ENCODE measurements at regions not wholly inside any gene's neighbourhood (a gene's known extent, or its start where the extent isn't known, plus 50 kb on each side); places are given as distances from the start of the nearest gene placed in this dataset.

GRCh38 chr2:146709004-146709403 is 1135.8 kb upstream of the ACVR2A start:
- Histone ChIP-seq H3K14ac (ENCODE audit: insufficient read depth, low read length) (no peak overlapping the region), H3K4me1 (ENCODE audit: insufficient read depth, low read length) (no peaks in the 10 kb centered on the region), H2BK12ac (ENCODE audit: insufficient read length, low read depth, low read length) (no peak overlapping the region), H4K20me1 (ENCODE audit: control insufficient read depth, insufficient read depth, insufficient read length) (no peaks in the 10 kb centered on the region), H3K9me3 (ENCODE audit: control insufficient read depth, low read depth, low read length) (no peaks in the 10 kb centered on the region), H2BK20ac (ENCODE audit: low read depth, low read length, poor library complexity, severe bottlenecking) (no peak overlapping the region), H3K79me2 (ENCODE audit: insufficient read depth, low read length) (no peaks in the 10 kb centered on the region), H2BK5ac (ENCODE audit: insufficient read length, low read length) (no peak overlapping the region), H3K27ac (ENCODE audit: insufficient read length, low read depth, low read length) (no peak overlapping the region), H3T11ph (ENCODE audit: low read length) (no peak overlapping the region), H3K4ac (ENCODE audit: low read depth, low read length) (no peak overlapping the region), H2BK15ac (ENCODE audit: low read depth, low read length) (no peak overlapping the region), H2AFZ (ENCODE audit: low read length) (no peak overlapping the region), H4K5ac (ENCODE audit: insufficient read length, low read depth, low read length) (no peak overlapping the region), H3K23ac (ENCODE audit: insufficient read length, low read depth, low read length) (no peak overlapping the region), H3K4me2 (ENCODE audit: insufficient read depth, insufficient read length, low read length) (no peak overlapping the region), H3K27me3 (ENCODE audit: insufficient read depth, low read length) (no peaks in the 10 kb centered on the region), H4K8ac (replicated peaks; ENCODE audit: insufficient read length, low read depth, low read length) (no peak overlapping the region), H4K91ac (ENCODE audit: insufficient read length, low read depth, low read length) (no peak overlapping the region), H3K23me2 (ENCODE audit: insufficient read length, low read depth, low read length, poor library complexity, severe bottlenecking) (no peaks in the 10 kb centered on the region), H2AK5ac (ENCODE audit: insufficient read length, low read length) (no peak overlapping the region), H3K18ac (ENCODE audit: insufficient read length, low read depth, low read length) (no peak overlapping the region), H2BK120ac (ENCODE audit: low read depth, low read length, poor library complexity, severe bottlenecking) (no peak overlapping the region), H3K9ac (ENCODE audit: extremely low read depth, insufficient read length, low read length) (no peak overlapping the region), H3K79me1 (ENCODE audit: insufficient read depth, low read depth, low read length, poor library complexity, severe bottlenecking) (no peaks in the 10 kb centered on the region), H3K56ac (ENCODE audit: insufficient read length, low read depth, low read length) (no peak overlapping the region)
- no peak overlapping the region for H3K4me3 Mint-ChIP-seq
- H3K27ac Mint-ChIP-seq, result no peak overlapping the region
- no CpG with 5 or more reads among the region's 3 CpGs for WGBS (ENCODE audit: extremely low coverage, insufficient read length, low lambda C conversion rate)
- no peaks in the 10 kb centered on the region for H3K4me1 Mint-ChIP-seq
- DNase-seq, result no peak
- peaks cover 12% of the 10 kb centered on the region in 2 experiments; a peak in 4 of 5 replicates for H3K9me3 Mint-ChIP-seq
- peaks cover 0 to 19% (median 2%) of the 10 kb centered on the region in 3 experiments; a peak in 5 of 7 replicates for H3K36me3 Mint-ChIP-seq (ENCODE audit: insufficient read depth in 1 of 3, low read depth in 3 of 3)
- no peak for TF ChIP-seq CTCF (conservative IDR thresholded peaks at IDR 0.05)
- no peaks in the 10 kb centered on the region for H3K27me3 Mint-ChIP-seq (ENCODE audit: low read depth)
